ENCODE measurements at regions not wholly inside any gene's neighbourhood (a gene's known extent, or its start where the extent isn't known, plus 50 kb on each side); places are given as distances from the start of the nearest gene placed in this dataset.

GRCh38 chr9:86722706-86723075 lies 224.6 kb downstream of the GAS1 start:
- intact Hi-C loops (cut with micrococcal nuclease; ENCODE audit: unreplicated experiment): no loop called here
- Histone ChIP-seq H3K27me3 (ENCODE audit: insufficient read depth, low read depth) (no peaks in the 10 kb centered on the region), H3K79me2 (ENCODE audit: low read depth) (no peaks in the 10 kb centered on the region), H3K27ac (peak overlapping the region; percentile 96), H3K9me2 (ENCODE audit: insufficient read depth) (no peaks in the 10 kb centered on the region), H3F3A (ENCODE audit: insufficient read depth, low read depth) (peaks cover 34% of the 10 kb centered on the region), H4K20me1 (ENCODE audit: insufficient read depth) (no peaks in the 10 kb centered on the region), H3K4me2 (peak overlapping the region; percentile 80), H3K4me3 (peak overlapping the region; percentile 26; the same call in 1 of the 2 replicates), H2AFZ (no peak overlapping the region; the same call in 1 of the 2 replicates), H3K4me1 (replicated peaks; ENCODE audit: insufficient read depth) (peaks cover 43% of the 10 kb centered on the region), H3K9me3 (ENCODE audit: insufficient read depth, low read depth) (peaks cover 15% of the 10 kb centered on the region; the same call in 1 of the 2 replicates), H3K36me3 (ENCODE audit: low read depth) (no peaks in the 10 kb centered on the region; the same call in 1 of the 2 replicates)
- no peak for TF ChIP-seq CTCF (conservative IDR thresholded peaks at IDR 0.05)
- no peak for TF ChIP-seq EZH2 (IDR thresholded peaks at IDR 0.05; ENCODE audit: low read depth)
- ChIA-PET POLR2A (ENCODE audit: unreplicated experiment) (interaction anchor here (0.6 kb wide), 1 partner anchor 19 kb away, joined by 4 read pairs; no protein-coding TSS in a partner anchor), CTCF (no interaction called here)
- DNase-seq: no peak
- no TSS peak for BruUV-seq (replicated peaks)

GRCh38 chr9:86721843-86722705 lies 225.2 kb downstream of the GAS1 start:
- Histone ChIP-seq H3K36me3 (ENCODE audit: low read depth) (no peaks in the 10 kb centered on the region; the same call in 1 of the 2 replicates), H4K20me1 (ENCODE audit: insufficient read depth) (no peaks in the 10 kb centered on the region), H3K4me3 (peak overlapping the region; percentile 41; the same call in 1 of the 2 replicates), H3K79me2 (ENCODE audit: low read depth) (no peaks in the 10 kb centered on the region), H2AFZ (no peak overlapping the region; the same call in 1 of the 2 replicates), H3F3A (ENCODE audit: insufficient read depth, low read depth) (peaks cover 34% of the 10 kb centered on the region), H3K9me3 (ENCODE audit: insufficient read depth, low read depth) (peaks cover 15% of the 10 kb centered on the region; the same call in 1 of the 2 replicates), H3K27ac (peak overlapping the region; percentile 96), H3K27me3 (ENCODE audit: insufficient read depth, low read depth) (no peaks in the 10 kb centered on the region), H3K9me2 (ENCODE audit: insufficient read depth) (no peaks in the 10 kb centered on the region), H3K4me1 (replicated peaks; ENCODE audit: insufficient read depth) (peaks cover 43% of the 10 kb centered on the region), H3K4me2 (peak overlapping the region; percentile 80)
- DNase-seq: peak; percentile 31 to 87
- no peak for TF ChIP-seq EZH2 (IDR thresholded peaks at IDR 0.05; ENCODE audit: low read depth)
- BruUV-seq (replicated peaks): no TSS peak
- ChIA-PET POLR2A (ENCODE audit: unreplicated experiment) (interaction anchor here (0.5 to 0.9 kb wide), 5 partner anchors 10 to 303 kb away, joined by 3 to 9 read pairs (median 4); no protein-coding TSS in a partner anchor), CTCF (interaction anchor here (0.7 to 1.0 kb wide), 2 partner anchors 20 to 967 kb away, joined by 3 read pairs; no protein-coding TSS in a partner anchor)
- intact Hi-C loops (cut with micrococcal nuclease; ENCODE audit: unreplicated experiment): loop anchor here (1.0 to 2.0 kb wide), 2 partner anchors 19 to 45 kb away; no protein-coding TSS in a partner anchor

DNA sequence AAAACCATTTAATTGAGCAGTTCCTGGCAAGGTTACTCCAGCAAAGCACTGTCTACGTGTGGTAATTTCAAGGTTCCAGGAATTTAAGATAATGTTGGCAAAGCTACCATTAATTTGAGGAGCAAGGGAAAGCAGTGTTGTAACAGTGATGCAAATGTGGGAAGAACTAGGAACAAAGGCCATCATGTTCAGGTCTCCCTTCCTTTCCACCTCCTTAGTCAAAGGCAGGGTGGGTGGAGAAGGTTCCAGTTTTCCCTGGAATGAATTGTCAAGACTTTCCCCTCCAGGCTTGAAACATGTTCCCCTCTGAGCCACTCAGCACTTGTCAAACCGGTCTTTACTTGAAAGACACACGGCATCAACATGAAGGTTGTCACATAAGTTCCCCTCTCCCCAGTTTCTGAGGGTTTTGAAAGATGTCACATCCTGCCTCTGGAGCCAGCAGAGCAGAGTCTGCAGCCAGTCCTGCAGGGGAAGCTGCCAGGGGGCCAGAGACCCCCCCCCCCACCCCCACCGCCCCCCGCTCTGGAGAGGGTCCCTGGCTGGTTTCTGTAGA lies 226.0 kb downstream of the GAS1 start:
- H3K4me2 ChIP-seq: peak overlapping the region; percentile 80
- H3K27ac ChIP-seq: peak overlapping the region; percentile 96
- no peaks in the 10 kb centered on the region for H3K27me3 ChIP-seq (ENCODE audit: insufficient read depth, low read depth)
- no TSS peak for BruUV-seq (replicated peaks)
- H3K4me3 ChIP-seq: peak overlapping the region; percentile 41; the same call in 1 of the 2 replicates
- no peaks in the 10 kb centered on the region for H3K9me2 ChIP-seq (ENCODE audit: insufficient read depth)
- H3K4me1 ChIP-seq (replicated peaks; ENCODE audit: insufficient read depth): peaks cover 43% of the 10 kb centered on the region
- CTCF ChIA-PET: interaction anchor here (0.7 to 1.0 kb wide), 2 partner anchors 20 to 966 kb away, joined by 3 read pairs; no protein-coding TSS in a partner anchor
- no peaks in the 10 kb centered on the region for H3K79me2 ChIP-seq (ENCODE audit: low read depth)
- H3K9me3 ChIP-seq (ENCODE audit: insufficient read depth, low read depth): peaks cover 15% of the 10 kb centered on the region; the same call in 1 of the 2 replicates
- TF ChIP-seq CTCF (conservative IDR thresholded peaks at IDR 0.05) (no peak), EZH2 (IDR thresholded peaks at IDR 0.05; ENCODE audit: low read depth) (no peak)
- H3K36me3 ChIP-seq (ENCODE audit: low read depth): no peaks in the 10 kb centered on the region; the same call in 1 of the 2 replicates
- intact Hi-C loops (cut with micrococcal nuclease; ENCODE audit: unreplicated experiment): loop anchor here (1.0 to 2.0 kb wide), 2 partner anchors 20 to 45 kb away; no protein-coding TSS in a partner anchor
- POLR2A ChIA-PET (ENCODE audit: unreplicated experiment): interaction anchor here (0.6 to 0.9 kb wide), 3 partner anchors 14 to 303 kb away, joined by 3 to 9 read pairs (median 4); no protein-coding TSS in a partner anchor
- H3F3A ChIP-seq (ENCODE audit: insufficient read depth, low read depth): peaks cover 34% of the 10 kb centered on the region
- peak overlapping the region; percentile 70 for H2AFZ ChIP-seq
- H4K20me1 ChIP-seq (ENCODE audit: insufficient read depth): no peaks in the 10 kb centered on the region
- DNase-seq: peak; percentile 57 to 89

Data from PC-9 (cell line).